ENCODE measurements at regions not wholly inside any gene's neighbourhood (a gene's known extent, or its start where the extent isn't known, plus 50 kb on each side); places are given as distances from the start of the nearest gene placed in this dataset.

DNA sequence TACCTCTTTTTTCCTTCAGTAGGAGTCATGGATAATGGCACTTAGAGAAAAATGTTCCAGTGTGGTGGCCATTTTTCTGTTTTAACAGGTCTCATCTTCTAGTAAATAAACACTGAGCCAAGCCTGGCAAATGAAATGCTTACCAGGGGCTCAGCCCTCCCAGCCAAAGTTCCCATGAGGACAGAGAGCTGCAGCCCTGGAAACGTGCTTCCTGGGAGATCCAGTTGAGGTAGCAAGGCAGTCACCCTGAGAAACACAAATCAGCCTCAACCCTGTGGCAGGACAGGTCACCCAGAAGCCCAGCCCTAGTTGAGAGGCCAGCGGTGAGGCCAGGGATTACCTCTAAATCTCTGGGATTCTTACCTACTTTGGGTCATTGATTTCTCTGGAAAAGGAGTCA, 140.1 kb downstream of the LNPK start:
- TF ChIP-seq, protein P1, sequence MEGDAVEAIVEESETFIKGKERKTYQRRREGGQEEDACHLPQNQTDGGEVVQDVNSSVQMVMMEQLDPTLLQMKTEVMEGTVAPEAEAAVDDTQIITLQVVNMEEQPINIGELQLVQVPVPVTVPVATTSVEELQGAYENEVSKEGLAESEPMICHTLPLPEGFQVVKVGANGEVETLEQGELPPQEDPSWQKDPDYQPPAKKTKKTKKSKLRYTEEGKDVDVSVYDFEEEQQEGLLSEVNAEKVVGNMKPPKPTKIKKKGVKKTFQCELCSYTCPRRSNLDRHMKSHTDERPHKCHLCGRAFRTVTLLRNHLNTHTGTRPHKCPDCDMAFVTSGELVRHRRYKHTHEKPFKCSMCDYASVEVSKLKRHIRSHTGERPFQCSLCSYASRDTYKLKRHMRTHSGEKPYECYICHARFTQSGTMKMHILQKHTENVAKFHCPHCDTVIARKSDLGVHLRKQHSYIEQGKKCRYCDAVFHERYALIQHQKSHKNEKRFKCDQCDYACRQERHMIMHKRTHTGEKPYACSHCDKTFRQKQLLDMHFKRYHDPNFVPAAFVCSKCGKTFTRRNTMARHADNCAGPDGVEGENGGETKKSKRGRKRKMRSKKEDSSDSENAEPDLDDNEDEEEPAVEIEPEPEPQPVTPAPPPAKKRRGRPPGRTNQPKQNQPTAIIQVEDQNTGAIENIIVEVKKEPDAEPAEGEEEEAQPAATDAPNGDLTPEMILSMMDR (IDR thresholded peaks at IDR 0.05), result no peak
- H3K4me3 ChIP-seq, result no peak overlapping the region
- no peaks in the 10 kb centered on the region for H3K36me3 ChIP-seq
- DNase-seq (ENCODE audit: low spot score), result no peak
- H3K27me3 ChIP-seq, result no peaks in the 10 kb centered on the region
- no peaks in the 10 kb centered on the region for H3K9me3 ChIP-seq
- H3K4me1 ChIP-seq, result no peaks in the 10 kb centered on the region
- no peak overlapping the region for H3K27ac ChIP-seq

DNA sequence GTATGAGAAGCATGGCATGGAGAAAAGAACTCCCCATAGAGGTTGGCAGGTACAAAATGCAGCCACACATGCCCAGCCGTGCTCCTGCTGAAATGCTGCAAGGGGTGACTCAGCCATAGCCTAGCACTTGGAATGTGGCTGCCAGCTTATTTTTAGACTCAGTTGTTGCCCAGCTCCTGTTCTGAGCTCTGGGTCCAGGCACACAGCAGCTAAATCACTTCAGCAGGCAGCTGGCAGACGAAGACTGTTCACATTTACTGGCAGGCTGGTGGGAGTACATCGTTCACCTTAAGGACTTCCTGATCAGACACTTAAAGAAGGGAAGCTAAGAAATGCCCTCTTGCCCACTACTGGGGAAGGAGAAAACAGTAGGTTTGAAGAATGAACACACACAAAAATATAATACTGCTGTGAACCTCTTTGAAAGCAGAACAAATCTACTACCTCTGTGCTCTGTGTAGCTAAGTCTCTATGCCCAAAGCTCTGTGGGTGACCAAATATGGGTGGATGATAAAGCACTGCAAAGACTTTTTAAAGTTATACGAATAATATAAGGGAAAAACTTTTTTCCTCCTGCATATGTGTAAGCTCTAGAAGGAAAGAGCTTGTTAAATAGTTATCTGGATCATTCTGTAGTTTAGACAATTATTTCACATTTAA, 146.1 kb downstream of the LNPK start:
- no peak overlapping the region for H3K4me3 ChIP-seq

DNA sequence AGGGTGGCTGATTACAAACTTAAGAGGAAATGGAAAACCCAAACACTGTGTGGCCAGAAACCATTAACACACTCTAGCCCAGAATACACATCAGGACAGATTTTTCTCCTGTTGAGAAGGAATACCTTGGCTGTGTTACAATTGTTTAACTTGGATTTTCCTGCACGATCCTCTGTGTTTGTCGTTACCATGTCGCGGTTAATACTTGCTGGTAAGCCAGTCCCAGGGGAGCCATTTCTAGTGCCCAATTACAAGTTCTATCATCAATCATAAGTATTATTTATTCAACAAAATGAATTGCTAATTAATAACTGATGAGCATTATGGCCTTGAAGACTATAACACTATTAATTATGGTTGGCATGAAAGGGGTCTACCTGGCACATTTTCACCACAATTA, 146.8 kb downstream of the LNPK start:
- no peaks in the 10 kb centered on the region for H3K9me3 ChIP-seq
- H3K4me1 ChIP-seq, result peaks cover 0 to 8% of the 10 kb centered on the region in 2 donors
- H3K4me3 ChIP-seq, result no peak overlapping the region
- peak overlapping the region; percentile 46 to 58 for H3K27ac ChIP-seq
- H3K27me3 ChIP-seq, result no peaks in the 10 kb centered on the region
- DNase-seq (ENCODE audit: low spot score), result no peak
- TF ChIP-seq, protein P1 (IDR thresholded peaks at IDR 0.05), result no peak
- no peaks in the 10 kb centered on the region for H3K36me3 ChIP-seq

More for the DNA sequence above, 146.1 kb downstream of the LNPK start:
- Histone ChIP-seq H3K4me1 (peaks cover 0 to 8% of the 10 kb centered on the region in 2 donors), H3K27ac (peak overlapping the region; percentile 46 to 72), H3K36me3 (no peaks in the 10 kb centered on the region), H3K9me3 (no peaks in the 10 kb centered on the region), H3K27me3 (no peaks in the 10 kb centered on the region)
- peak; percentile 60 for DNase-seq (ENCODE audit: low spot score)
- TF ChIP-seq, protein P1 (IDR thresholded peaks at IDR 0.05), result no peak

DNA sequence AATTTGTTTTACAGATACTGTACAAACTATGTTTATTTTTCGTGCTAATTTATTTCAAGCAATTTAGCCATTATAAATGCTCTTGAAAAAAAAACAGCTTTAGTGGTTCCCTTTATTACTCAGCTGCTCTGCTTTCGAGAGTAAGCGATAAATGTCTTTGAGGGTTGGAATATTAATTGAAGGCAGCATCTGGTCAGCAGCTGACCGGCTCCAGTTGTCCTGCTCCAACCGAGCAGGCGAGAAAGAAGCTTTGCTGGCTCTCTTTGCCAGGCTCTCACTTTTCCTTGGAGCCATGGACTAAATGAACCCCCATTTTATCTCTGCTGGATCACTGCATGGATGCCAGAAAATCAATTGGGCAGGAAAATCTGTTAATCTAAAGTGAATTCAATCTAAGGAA, 147.4 kb downstream of the LNPK start:
- Histone ChIP-seq H3K9me3 (no peaks in the 10 kb centered on the region), H3K4me1 (peaks cover 0 to 8% of the 10 kb centered on the region in 2 donors), H3K36me3 (no peaks in the 10 kb centered on the region), H3K27ac (no peak overlapping the region), H3K27me3 (no peaks in the 10 kb centered on the region), H3K4me3 (no peak overlapping the region)
- TF ChIP-seq, protein P1 (IDR thresholded peaks at IDR 0.05), result no peak
- DNase-seq (ENCODE audit: low spot score), result no peak

DNA sequence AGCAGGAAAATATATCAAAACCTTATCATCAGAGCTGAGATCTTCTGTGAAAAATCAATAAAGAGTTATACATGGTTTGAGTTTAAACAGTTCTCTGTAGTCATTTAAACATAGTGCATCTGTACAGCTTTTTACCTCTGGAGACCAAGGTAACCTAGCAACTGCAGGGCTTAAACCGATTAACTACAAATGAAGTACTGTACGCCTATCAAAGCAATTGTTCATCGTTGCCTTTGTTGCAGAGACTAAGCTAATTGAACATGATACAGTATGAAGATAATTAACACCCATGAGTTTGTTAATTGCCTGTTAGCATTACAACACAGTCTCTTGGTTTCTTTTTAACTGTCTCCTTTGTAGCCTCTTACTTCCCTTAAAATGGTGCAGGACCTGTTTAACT, 147.9 kb downstream of the LNPK start:
- H3K27me3 ChIP-seq, result no peaks in the 10 kb centered on the region
- DNase-seq (ENCODE audit: low spot score), result no peak
- H3K36me3 ChIP-seq, result no peaks in the 10 kb centered on the region
- H3K27ac ChIP-seq, result no peak overlapping the region
- H3K4me3 ChIP-seq, result no peak overlapping the region
- no peaks in the 10 kb centered on the region for H3K9me3 ChIP-seq
- H3K4me1 ChIP-seq, result peaks cover 0 to 8% of the 10 kb centered on the region in 2 donors
- TF ChIP-seq, protein P1 (IDR thresholded peaks at IDR 0.05), result no peak

DNA sequence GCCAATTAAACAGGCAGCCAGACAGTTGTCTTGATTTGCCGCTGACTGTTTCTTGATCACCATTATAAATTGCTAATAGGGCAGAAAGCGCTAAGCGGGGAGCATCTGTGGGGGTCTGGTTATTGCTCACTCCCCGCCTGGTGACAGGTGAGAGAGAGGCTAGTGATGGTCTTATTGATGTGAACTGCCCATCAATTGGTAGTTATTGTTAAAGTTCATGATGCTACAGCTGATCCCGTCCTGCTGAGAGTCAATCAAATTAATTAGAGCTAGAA, 148.5 kb downstream of the LNPK start:
- H3K27ac ChIP-seq, result no peak overlapping the region
- peaks cover 0 to 8% of the 10 kb centered on the region in 2 donors for H3K4me1 ChIP-seq
- no peaks in the 10 kb centered on the region for H3K36me3 ChIP-seq
- DNase-seq (ENCODE audit: low spot score), result no peak
- no peaks in the 10 kb centered on the region for H3K9me3 ChIP-seq
- no peaks in the 10 kb centered on the region for H3K27me3 ChIP-seq
- TF ChIP-seq, protein P1 (IDR thresholded peaks at IDR 0.05), result no peak
- H3K4me3 ChIP-seq, result no peak overlapping the region

Data from right atrium auricular region (tissue), 2 donors.